Activated B cell treated with CpG ODN at 0.5 μM for 24 hours (primary cell): ENCODE measurements at regions not wholly inside any gene's neighbourhood (a gene's known extent, or its start where the extent isn't known, plus 50 kb on each side); places are given as distances from the start of the nearest gene placed in this dataset.

ENCODE experiments used
- ATAC-seq: fragments of 200-7000 bp; cut with Tn5 transposase; one replicate; pipeline ENCODE4 v1.10.0; 2021; ENCODE audit warnings: low read depth, mild to moderate bottlenecking, moderate library complexity
- CTCF ChIA-PET: fragments of 350-600 bp; sonication (Branson Sonifier 250); formaldehyde crosslinking; loops from one replicate; lab custom pipeline; 2021; ENCODE audit warnings: antibody characterized with exemption; lab: Charles Lee
- POLR2A ChIA-PET: fragments of 350-600 bp; sonication (Branson Sonifier 250); formaldehyde crosslinking; loops from one replicate; lab custom pipeline; 2021; ENCODE audit warnings: antibody characterized with exemption; lab: Charles Lee
- DNase-seq: peaks from one replicate; pipeline ENCODE4 v3.0.0; 2022
- H3K27ac Mint-ChIP-seq: one replicate; pipeline ENCODE4 v1.8.0; 2020; ENCODE audit warnings: mixed read lengths
- H3K27me3 Mint-ChIP-seq: one replicate; pipeline ENCODE4 v1.8.0; 2021; ENCODE audit warnings: mixed read lengths
- H3K36me3 Mint-ChIP-seq: one replicate; pipeline ENCODE4 v1.8.0; 2021; ENCODE audit warnings: low read depth, mixed read lengths
- H3K4me1 Mint-ChIP-seq: one replicate; pipeline ENCODE4 v1.8.0; 2021; ENCODE audit warnings: mixed read lengths
- H3K4me3 Mint-ChIP-seq: one replicate; pipeline ENCODE4 v1.8.0; 2020; ENCODE audit warnings: mild to moderate bottlenecking, mixed read lengths
- H3K9me3 Mint-ChIP-seq: one replicate; pipeline ENCODE4 v1.8.0; 2020; ENCODE audit warnings: mixed read lengths
- intact Hi-C: fragments of 100-400 bp; cut with micrococcal nuclease; formaldehyde crosslinking; loops from one replicate; pipeline ENCODE4 v1.15.1; 2024
- TF ChIP-seq, protein P1 (sequence below): fragments of 200-600 bp; IDR thresholded peaks from one replicate; pipeline ENCODE4 v1.8.0; 2022; ENCODE audit warnings: antibody characterized with exemption, mild to moderate bottlenecking

DNA sequence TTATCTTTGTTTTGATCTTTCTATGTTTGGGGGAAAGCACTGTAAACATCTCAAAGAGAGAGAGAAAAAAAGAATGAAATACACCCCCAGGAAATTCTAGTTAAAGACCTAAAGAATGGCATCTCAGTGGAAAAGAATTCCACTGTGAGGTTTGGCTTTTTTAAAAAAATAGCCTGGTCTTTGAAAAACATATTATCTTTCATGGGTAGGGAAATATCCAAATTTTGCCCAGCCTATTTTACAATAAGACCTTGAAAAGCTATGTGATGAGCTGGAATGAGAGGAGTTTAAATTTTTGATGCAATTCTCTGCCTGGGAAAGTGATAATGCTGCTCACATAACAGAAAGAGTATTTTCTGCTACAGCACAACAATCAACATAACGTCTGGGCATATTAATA is 348.1 kb upstream of the WWC1 start:
- intact Hi-C loops = no loop called here
- TF ChIP-seq, protein P1, sequence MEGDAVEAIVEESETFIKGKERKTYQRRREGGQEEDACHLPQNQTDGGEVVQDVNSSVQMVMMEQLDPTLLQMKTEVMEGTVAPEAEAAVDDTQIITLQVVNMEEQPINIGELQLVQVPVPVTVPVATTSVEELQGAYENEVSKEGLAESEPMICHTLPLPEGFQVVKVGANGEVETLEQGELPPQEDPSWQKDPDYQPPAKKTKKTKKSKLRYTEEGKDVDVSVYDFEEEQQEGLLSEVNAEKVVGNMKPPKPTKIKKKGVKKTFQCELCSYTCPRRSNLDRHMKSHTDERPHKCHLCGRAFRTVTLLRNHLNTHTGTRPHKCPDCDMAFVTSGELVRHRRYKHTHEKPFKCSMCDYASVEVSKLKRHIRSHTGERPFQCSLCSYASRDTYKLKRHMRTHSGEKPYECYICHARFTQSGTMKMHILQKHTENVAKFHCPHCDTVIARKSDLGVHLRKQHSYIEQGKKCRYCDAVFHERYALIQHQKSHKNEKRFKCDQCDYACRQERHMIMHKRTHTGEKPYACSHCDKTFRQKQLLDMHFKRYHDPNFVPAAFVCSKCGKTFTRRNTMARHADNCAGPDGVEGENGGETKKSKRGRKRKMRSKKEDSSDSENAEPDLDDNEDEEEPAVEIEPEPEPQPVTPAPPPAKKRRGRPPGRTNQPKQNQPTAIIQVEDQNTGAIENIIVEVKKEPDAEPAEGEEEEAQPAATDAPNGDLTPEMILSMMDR = no peak
- Mint-ChIP-seq H3K4me1 (no peaks in the 10 kb centered on the region), H3K27ac (no peak overlapping the region), H3K36me3 (no peaks in the 10 kb centered on the region), H3K9me3 (no peaks in the 10 kb centered on the region), H3K27me3 (no peaks in the 10 kb centered on the region), H3K4me3 (no peak overlapping the region)
- POLR2A ChIA-PET = no interaction called here
- CTCF ChIA-PET = no interaction called here
- ATAC-seq (no peak), DNase-seq (no peak)

DNA sequence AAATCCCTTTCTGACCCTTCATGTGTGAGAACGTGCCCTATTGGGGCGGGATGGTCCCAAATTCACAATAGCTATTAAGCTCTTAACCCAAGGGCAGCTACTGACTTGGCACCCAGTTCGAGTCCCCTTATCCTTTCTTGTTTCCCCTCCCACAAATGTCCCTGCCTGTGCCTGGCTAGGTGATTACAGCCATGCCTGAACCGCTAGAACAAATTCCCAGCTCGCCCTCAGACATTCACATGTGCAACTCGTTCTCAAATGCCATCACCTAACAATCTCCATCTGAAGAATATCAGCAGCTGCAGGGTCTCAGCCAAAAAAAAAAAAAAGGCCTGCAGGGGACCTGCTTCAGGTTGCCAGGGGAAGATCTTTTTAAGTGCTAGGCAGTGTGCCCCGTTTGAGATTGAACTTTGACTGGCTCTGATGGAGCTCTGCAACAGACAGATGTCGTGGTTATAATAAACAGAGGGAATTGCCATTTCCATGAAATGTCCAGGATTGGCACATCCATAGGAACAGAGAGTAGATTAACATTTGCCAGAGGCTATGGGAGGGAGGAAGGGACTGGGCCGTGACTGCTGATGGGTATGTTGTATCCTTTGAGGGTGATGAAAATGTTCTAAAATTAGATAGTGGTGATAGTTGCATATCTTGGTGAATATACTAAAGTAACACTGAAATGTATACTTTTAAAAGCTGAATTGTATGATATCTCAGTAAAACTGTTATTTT is 347.2 kb upstream of the WWC1 start:
- Mint-ChIP-seq H3K27ac (no peak overlapping the region), H3K27me3 (no peaks in the 10 kb centered on the region), H3K36me3 (no peaks in the 10 kb centered on the region), H3K4me3 (no peak overlapping the region), H3K4me1 (no peaks in the 10 kb centered on the region), H3K9me3 (no peaks in the 10 kb centered on the region)
- TF ChIP-seq, protein P1 = no peak
- intact Hi-C loops = no loop called here
- DNase-seq (no peak), ATAC-seq (no peak)
- POLR2A ChIA-PET = no interaction called here
- CTCF ChIA-PET = no interaction called here

GRCh38 chr5:167945542-167946384 is 345.7 kb upstream of the WWC1 start:
- DNase-seq (no peak), ATAC-seq (no peak)
- Mint-ChIP-seq H3K27ac (no peak overlapping the region), H3K4me3 (no peak overlapping the region), H3K4me1 (no peaks in the 10 kb centered on the region), H3K9me3 (no peaks in the 10 kb centered on the region), H3K36me3 (no peaks in the 10 kb centered on the region), H3K27me3 (no peaks in the 10 kb centered on the region)
- POLR2A ChIA-PET = no interaction called here
- TF ChIP-seq, protein P1 = no peak
- CTCF ChIA-PET = no interaction called here
- intact Hi-C loops = no loop called here

- no peak for ATAC-seq
- Mint-ChIP-seq H3K9me3 (no peaks in the 10 kb centered on the region), H3K36me3 (no peaks in the 10 kb centered on the region), H3K27ac (no peak overlapping the region), H3K4me3 (no peak overlapping the region), H3K27me3 (no peaks in the 10 kb centered on the region), H3K4me1 (peaks cover 2% of the 10 kb centered on the region)
- ChIA-PET CTCF (no interaction called here), POLR2A (no interaction called here)
- TF ChIP-seq, protein P1 = no peak
- intact Hi-C loops = no loop called here
- no peak for DNase-seq
Observed at GRCh38 chr5:167947306-167947705, 344.1 kb upstream of the WWC1 start.

GRCh38 chr5:167948251-167948650 is 343.2 kb upstream of the WWC1 start:
- TF ChIP-seq, protein P1 = no peak
- H3K36me3 Mint-ChIP-seq = no peaks in the 10 kb centered on the region
- POLR2A ChIA-PET = no interaction called here
- H3K4me3 Mint-ChIP-seq = no peak overlapping the region
- CTCF ChIA-PET = no interaction called here
- H3K4me1 Mint-ChIP-seq = peaks cover 2% of the 10 kb centered on the region
- H3K9me3 Mint-ChIP-seq = no peaks in the 10 kb centered on the region
- DNase-seq (no peak), ATAC-seq (no peak)
- no peaks in the 10 kb centered on the region for H3K27me3 Mint-ChIP-seq
- intact Hi-C loops = no loop called here
- H3K27ac Mint-ChIP-seq = no peak overlapping the region
